Activated naive CD8-positive, alpha-beta T cell treated with anti-CD3 and anti-CD28 coated beads, Interleukin-2, amount 10 ng/mL, durations not matched to agents 7 days and 5 days (primary cell): ENCODE measurements at regions not wholly inside any gene's neighbourhood (a gene's known extent, or its start where the extent isn't known, plus 50 kb on each side); places are given as distances from the start of the nearest gene placed in this dataset.

Experiments
- ATAC-seq: fragments of 150-1000 bp; cut with Tn5 transposase; one replicate; pipeline ENCODE4 v1.10.0; 2021; ENCODE audit warnings: low read depth, moderate library complexity
- POLR2A ChIA-PET: fragments of 350-600 bp; sonication (Branson Sonifier 250); formaldehyde crosslinking; loops from one replicate; lab custom pipeline; 2021; ENCODE audit warnings: antibody characterized with exemption; lab: Charles Lee
- DNase-seq: peaks from one replicate; pipeline ENCODE4 v3.0.0; 2021
- H3K27ac Mint-ChIP-seq: one replicate; pipeline ENCODE4 v1.8.0; 2022; ENCODE audit warnings: mild to moderate bottlenecking, mixed read lengths
- H3K27me3 Mint-ChIP-seq: one replicate; pipeline ENCODE4 v1.8.0; 2022; ENCODE audit warnings: mild to moderate bottlenecking, moderate library complexity, mixed read lengths
- H3K36me3 Mint-ChIP-seq: one replicate; pipeline ENCODE4 v1.8.0; 2021; ENCODE audit warnings: mild to moderate bottlenecking, mixed read lengths
- H3K4me1 Mint-ChIP-seq: one replicate; pipeline ENCODE4 v1.8.0; 2021; ENCODE audit warnings: mixed read lengths
- H3K4me3 Mint-ChIP-seq: one replicate; pipeline ENCODE4 v1.8.0; 2022; ENCODE audit warnings: mild to moderate bottlenecking, moderate library complexity, mixed read lengths
- H3K9me3 Mint-ChIP-seq: one replicate; pipeline ENCODE4 v1.8.0; 2021; ENCODE audit warnings: mixed read lengths

DNA sequence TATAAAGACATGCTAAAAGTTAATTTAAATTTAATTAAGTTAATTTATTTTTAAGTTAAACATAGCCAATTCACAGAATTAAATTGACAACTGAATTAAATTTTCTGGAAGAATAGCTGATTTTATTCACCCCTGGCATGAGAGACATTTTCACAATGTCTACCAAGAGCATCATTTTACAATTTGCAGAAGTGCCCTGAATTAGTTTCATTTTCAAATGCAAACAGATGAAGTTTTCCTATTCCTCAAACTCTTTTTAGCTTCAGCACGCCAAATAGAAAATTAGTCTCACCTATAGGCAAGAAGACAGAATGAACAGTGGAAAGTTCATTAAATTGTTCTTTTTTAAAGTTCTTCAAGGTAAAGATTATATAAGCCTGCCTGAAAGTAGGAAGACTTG lies 259.3 kb downstream of the ZBBX start:
- no peaks in the 10 kb centered on the region for H3K36me3 Mint-ChIP-seq
- H3K9me3 Mint-ChIP-seq, result peaks cover 2% of the 10 kb centered on the region
- no peaks in the 10 kb centered on the region for H3K27me3 Mint-ChIP-seq
- POLR2A ChIA-PET, result no interaction called here
- no peak for ATAC-seq
- H3K27ac Mint-ChIP-seq, result no peak overlapping the region
- DNase-seq, result no peak
- no peak overlapping the region for H3K4me3 Mint-ChIP-seq
- no peaks in the 10 kb centered on the region for H3K4me1 Mint-ChIP-seq

DNA sequence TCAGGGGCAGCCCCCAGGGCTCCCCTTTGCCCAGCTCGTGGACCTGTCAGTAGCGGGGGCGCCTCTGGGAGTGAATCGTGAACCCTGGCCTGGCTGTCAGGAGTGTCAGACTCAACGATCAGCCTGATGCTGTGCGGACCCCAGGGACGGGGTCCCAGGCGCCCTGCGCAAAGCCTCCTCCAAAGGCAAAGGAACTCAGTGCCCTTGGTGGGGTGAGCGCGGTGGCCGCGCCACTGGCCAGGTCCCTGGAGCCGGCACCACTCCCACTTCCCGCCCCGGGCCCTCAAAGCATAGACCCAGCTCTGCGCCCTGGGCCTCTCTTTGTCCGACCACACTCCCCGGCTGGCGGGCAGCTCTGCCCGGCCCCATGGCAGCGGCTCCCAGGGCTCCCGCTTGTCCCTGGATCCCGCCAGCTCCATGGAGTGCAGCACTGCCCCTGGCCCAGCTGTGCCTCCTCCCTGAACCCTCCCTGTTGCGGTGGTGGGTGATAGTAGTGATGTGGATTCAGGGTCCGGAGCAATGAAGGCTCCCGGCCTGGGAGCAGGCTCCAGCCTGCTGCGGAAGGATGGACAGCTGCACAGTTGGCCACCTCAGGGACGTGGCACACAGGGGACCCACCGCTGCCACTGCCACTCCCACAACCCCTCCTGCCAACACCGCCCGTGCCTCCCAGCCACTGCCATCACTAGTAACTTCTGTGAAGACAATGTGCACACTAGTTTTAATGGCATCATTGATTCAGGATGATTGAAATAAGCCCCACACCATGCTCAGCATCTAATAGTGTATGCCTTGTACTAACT lies 263.8 kb downstream of the ZBBX start:
- no peak overlapping the region for H3K27ac Mint-ChIP-seq
- no peak for DNase-seq

DNA sequence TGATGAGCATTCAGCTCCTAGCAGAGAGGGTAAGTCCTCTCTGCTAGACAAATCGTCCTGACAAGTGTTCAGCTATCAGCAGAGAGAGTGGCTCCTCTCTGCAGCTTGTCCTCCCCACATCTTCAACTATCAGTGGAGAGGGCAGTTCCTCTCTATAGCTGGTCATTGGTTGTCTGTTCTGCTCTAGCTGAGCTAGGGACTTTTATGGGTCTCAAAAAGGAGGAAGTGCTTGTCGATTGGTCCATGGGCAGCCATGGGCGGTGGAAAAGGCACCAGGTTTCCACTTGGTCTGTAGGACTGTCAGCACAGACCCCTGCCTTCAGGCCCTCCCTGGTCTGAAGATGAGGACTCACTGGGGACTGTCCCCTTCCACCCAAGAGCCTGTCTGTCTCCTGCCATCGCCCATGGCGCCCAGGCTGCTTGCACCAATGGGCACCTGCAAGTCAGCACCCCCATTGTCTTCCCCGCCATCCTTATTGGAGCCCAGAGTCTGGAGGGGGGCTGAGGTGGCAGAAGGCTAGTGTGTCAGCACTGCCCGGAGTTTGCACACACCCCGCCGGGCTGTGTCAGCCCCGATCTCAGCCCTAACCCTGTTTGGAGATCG lies 264.7 kb downstream of the ZBBX start:
- Mint-ChIP-seq H3K36me3 (no peaks in the 10 kb centered on the region), H3K4me3 (no peak overlapping the region), H3K27ac (no peak overlapping the region), H3K4me1 (no peaks in the 10 kb centered on the region), H3K9me3 (peaks cover 4% of the 10 kb centered on the region), H3K27me3 (no peaks in the 10 kb centered on the region)
- POLR2A ChIA-PET, result no interaction called here
- DNase-seq, result no peak
- ATAC-seq, result no peak

More for the DNA sequence above, 263.8 kb downstream of the ZBBX start:
- no peaks in the 10 kb centered on the region for H3K4me1 Mint-ChIP-seq
- POLR2A ChIA-PET, result no interaction called here
- peaks cover 4% of the 10 kb centered on the region for H3K9me3 Mint-ChIP-seq
- no peaks in the 10 kb centered on the region for H3K27me3 Mint-ChIP-seq
- ATAC-seq, result no peak
- no peaks in the 10 kb centered on the region for H3K36me3 Mint-ChIP-seq
- no peak overlapping the region for H3K4me3 Mint-ChIP-seq

DNA sequence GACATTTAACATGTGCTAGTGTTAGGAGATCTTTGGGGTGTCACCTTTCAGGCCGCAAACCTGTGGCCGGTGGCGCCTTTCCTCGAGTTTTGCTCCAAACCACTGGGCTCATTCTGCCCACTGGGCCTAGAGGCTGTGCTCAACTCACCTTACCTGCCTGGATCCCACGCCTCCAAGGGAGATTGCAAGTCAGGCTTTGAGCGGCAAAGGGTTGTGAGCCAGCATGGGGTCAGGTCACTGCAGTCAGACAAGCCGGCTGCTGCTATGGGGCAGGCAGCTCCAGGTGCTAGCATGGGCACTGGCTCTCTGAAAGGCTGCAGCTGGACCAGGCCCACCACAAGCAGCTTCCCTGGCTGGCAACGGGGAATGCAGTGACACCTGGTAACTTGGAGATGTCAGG lies 265.5 kb downstream of the ZBBX start:
- no peak for ATAC-seq
- Mint-ChIP-seq H3K36me3 (no peaks in the 10 kb centered on the region), H3K27me3 (no peaks in the 10 kb centered on the region), H3K9me3 (peaks cover 4% of the 10 kb centered on the region), H3K27ac (no peak overlapping the region), H3K4me3 (no peak overlapping the region), H3K4me1 (no peaks in the 10 kb centered on the region)
- no peak for DNase-seq
- POLR2A ChIA-PET, result no interaction called here

DNA sequence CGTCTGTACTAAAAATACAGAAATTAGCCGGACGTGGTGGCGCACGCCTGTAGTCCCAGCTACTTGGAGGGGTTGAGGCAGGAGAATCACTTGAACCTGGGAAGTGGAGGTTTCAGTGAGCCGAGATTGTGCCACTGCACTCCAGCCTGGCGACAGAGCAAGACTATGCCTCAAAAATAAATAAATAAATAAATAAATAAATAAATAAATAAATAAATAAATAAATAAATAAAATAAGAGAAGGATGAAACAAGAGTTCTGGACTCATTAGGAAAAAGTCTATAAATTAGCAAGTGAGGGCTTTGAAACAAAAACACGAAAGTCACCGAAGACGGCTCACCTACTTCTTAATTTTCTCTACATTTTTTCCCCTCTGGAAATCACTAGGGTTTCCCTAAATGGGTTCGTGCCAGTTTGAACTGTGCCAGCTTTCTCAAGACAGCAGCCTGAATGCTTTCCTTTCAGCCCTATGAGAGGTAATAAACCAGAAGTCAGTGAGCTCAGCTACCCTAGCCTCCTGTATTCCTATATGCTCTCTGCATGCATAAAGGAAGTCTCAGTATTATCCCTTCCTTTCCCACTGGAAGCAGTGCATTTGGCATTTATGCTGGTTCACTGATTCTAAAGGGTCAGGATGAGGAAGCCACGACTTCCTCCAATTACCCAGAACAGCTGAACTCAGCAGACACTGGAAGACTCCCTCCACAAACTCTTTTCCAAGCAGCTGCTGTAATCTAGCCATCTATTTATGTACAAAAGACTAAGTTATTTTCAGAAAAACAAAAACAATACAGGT lies 266.9 kb downstream of the ZBBX start:
- H3K9me3 Mint-ChIP-seq, result peaks cover 1% of the 10 kb centered on the region
- H3K4me1 Mint-ChIP-seq, result no peaks in the 10 kb centered on the region
- H3K27me3 Mint-ChIP-seq, result no peaks in the 10 kb centered on the region
- H3K27ac Mint-ChIP-seq, result no peak overlapping the region
- no peaks in the 10 kb centered on the region for H3K36me3 Mint-ChIP-seq
- DNase-seq, result no peak
- no peak overlapping the region for H3K4me3 Mint-ChIP-seq
- POLR2A ChIA-PET, result no interaction called here
- no peak for ATAC-seq

DNA sequence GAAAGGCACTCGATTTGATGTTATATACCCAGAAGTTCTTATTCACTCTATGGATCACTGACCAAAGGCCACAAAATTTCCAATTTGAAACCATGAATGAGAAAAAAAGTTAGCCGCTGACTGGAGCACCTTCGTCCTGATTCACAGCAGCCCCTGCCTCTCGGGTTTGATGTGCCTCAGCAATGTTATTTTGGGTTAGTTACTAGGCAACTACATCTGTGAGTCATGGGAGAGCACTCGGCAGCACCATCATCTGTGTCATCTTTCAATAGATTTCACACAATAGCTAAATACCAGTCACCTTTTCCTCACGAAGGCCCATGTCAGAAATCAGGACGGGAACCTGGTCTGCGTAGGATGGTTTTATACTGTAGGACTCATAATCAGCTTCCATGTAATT lies 269.2 kb downstream of the ZBBX start:
- no peak for ATAC-seq
- Mint-ChIP-seq H3K27me3 (no peaks in the 10 kb centered on the region), H3K36me3 (no peaks in the 10 kb centered on the region), H3K9me3 (peaks cover 1% of the 10 kb centered on the region), H3K27ac (no peak overlapping the region), H3K4me3 (no peak overlapping the region), H3K4me1 (no peaks in the 10 kb centered on the region)
- POLR2A ChIA-PET, result no interaction called here
- no peak for DNase-seq

DNA sequence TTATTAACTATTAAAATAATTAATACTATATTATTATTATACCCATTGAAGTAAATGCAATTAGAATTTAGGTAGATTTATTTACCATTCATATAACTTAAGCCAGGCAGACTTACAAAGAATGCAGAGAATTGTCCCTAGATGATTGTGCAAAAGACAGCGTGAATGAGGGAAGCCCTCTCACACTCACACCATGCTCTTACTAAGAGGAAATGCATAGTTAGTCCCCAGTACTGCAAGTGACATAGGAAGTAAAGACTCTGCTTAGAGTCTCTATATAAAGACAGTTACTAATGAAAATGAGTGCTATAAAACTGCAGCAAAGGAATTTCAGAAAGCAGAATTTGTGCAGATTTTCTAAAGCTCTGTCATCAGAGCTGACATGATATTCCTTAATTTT lies 270.4 kb downstream of the ZBBX start:
- Mint-ChIP-seq H3K4me3 (no peak overlapping the region), H3K36me3 (no peaks in the 10 kb centered on the region), H3K27me3 (no peaks in the 10 kb centered on the region), H3K9me3 (no peaks in the 10 kb centered on the region), H3K4me1 (no peaks in the 10 kb centered on the region), H3K27ac (no peak overlapping the region)
- POLR2A ChIA-PET, result no interaction called here
- no peak for ATAC-seq
- DNase-seq, result no peak

DNA sequence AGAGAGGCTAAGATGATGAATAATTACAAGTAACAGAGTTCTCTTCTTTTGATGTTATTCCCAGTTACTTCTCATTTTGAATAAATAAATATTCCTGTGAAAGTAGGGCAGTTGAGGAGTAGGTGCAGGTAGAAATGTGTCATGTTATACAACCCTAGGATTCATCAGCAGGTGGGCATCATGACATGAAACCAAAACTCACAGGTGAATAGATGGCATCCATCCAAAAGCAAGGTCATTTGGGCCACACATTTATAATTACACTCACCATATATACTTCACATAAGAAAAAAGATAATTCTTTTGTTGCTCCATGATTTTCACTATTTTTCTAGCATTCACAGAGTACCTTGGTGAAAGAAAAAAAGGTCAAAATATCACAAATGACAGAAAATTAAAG lies 273.6 kb downstream of the ZBBX start:
- H3K9me3 Mint-ChIP-seq, result no peaks in the 10 kb centered on the region
- H3K4me1 Mint-ChIP-seq, result no peaks in the 10 kb centered on the region
- no peak overlapping the region for H3K27ac Mint-ChIP-seq
- no peaks in the 10 kb centered on the region for H3K36me3 Mint-ChIP-seq
- no peak overlapping the region for H3K4me3 Mint-ChIP-seq
- DNase-seq (no peak), ATAC-seq (no peak)
- H3K27me3 Mint-ChIP-seq, result no peaks in the 10 kb centered on the region
- POLR2A ChIA-PET, result no interaction called here

DNA sequence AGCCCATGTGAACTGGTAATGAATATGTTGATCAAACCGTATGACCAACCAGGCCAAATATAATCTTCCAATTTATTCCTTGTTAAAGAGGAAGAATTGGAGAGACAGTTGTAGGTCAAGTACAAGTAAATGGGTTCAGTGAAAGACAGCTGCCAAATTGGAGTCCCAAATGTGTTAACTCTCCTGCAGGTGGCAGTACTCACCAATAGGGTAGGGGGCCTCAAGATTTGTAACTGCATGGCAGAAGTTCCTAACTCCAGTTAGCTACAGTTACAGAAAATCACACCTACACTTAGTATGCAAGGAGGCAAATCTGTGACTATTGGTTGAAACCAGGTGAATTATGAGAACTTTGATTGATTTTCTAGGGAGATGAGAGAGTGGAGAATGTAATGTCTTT lies 278.0 kb downstream of the ZBBX start:
- Mint-ChIP-seq H3K27ac (no peak overlapping the region), H3K36me3 (no peaks in the 10 kb centered on the region), H3K9me3 (peaks cover under 1% of the 10 kb centered on the region), H3K27me3 (no peaks in the 10 kb centered on the region), H3K4me3 (no peak overlapping the region), H3K4me1 (no peaks in the 10 kb centered on the region)
- no peak for DNase-seq
- ATAC-seq, result no peak
- POLR2A ChIA-PET, result no interaction called here

DNA sequence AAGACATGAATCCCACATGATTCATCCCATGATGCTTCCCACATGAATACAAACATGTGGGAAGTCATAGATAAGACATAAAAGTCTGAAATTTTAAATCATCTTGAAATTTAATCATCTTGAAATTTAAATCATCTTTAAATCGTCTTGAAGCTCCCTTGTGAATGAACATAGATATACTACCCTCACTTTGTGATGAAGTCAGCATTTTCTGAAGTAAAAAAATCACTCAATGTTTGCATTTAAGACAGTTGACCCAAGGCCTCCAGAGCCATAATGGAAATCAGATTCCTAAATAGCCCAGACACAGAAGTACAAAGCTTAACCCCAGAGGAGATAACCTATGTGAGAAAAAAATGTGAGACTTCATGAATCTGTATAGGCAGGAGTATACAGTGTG lies 279.4 kb downstream of the ZBBX start:
- POLR2A ChIA-PET, result no interaction called here
- Mint-ChIP-seq H3K27me3 (no peaks in the 10 kb centered on the region), H3K4me1 (no peaks in the 10 kb centered on the region), H3K27ac (no peak overlapping the region), H3K4me3 (no peak overlapping the region), H3K36me3 (no peaks in the 10 kb centered on the region), H3K9me3 (peaks cover 2% of the 10 kb centered on the region)
- DNase-seq (no peak), ATAC-seq (no peak)

DNA sequence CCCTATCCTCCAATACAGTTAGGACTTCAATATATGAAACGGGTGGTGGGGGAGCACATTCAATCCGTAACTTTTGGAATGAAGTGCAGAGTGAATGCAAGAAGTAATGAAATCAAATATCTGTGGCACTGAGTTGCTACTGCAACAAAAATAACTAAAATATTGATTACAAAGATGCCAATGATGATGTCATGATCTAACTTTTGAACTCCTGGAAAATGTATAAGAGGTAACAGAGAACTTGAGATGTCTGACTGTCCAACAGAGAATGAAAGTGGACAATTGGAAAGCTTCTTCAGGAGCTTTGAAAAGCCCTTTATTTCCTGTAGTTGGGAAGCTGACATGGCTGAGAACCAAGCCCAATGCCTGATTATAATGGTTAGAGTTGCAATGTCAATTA lies 279.9 kb downstream of the ZBBX start:
- POLR2A ChIA-PET, result no interaction called here
- no peaks in the 10 kb centered on the region for H3K36me3 Mint-ChIP-seq
- H3K27me3 Mint-ChIP-seq, result no peaks in the 10 kb centered on the region
- no peak for DNase-seq
- ATAC-seq, result no peak
- H3K4me3 Mint-ChIP-seq, result no peak overlapping the region
- H3K4me1 Mint-ChIP-seq, result no peaks in the 10 kb centered on the region
- H3K27ac Mint-ChIP-seq, result no peak overlapping the region
- peaks cover 2% of the 10 kb centered on the region for H3K9me3 Mint-ChIP-seq

DNA sequence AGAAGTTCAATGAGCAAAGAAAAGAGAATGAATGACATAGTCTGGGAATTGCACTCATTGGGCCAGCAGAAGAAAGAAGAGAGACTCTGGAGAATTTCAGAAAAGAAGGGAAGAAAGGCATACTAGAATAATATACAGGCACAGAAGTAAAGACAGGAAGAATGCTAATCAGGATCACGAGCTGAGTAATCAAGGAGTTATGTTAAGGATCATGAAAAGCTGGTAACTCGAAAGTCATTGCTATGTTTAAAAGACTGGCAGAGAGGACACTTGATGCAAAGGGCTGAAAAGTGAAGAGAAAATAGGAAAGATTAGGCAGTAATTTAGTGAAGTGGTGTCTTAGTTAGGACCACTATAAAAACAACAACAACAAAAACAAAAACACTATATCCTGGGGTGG lies 284.1 kb downstream of the ZBBX start:
- Mint-ChIP-seq H3K9me3 (peaks cover 2% of the 10 kb centered on the region), H3K27me3 (no peaks in the 10 kb centered on the region), H3K4me3 (no peak overlapping the region), H3K27ac (no peak overlapping the region), H3K36me3 (no peaks in the 10 kb centered on the region), H3K4me1 (no peaks in the 10 kb centered on the region)
- POLR2A ChIA-PET, result no interaction called here
- DNase-seq (no peak), ATAC-seq (no peak)

DNA sequence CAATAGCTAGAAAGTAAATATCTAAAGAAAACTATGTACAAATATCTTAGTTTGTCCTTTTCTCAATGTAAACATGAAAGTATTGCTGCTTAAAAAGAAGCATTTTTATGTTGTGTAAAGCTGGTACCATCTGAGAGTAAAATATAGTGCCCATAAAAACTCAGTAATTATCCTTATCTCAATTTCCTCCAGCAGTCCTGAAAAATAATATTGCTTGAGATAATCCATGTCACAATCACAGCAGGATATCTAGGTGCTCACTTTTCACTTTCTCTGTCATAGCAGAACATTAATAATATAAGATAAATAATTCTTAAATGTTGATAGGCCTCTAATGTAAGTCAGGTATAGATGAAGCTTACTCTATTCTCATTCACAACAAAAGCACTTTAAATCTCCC lies 285.5 kb downstream of the ZBBX start:
- peaks cover 2% of the 10 kb centered on the region for H3K9me3 Mint-ChIP-seq
- ATAC-seq (no peak), DNase-seq (no peak)
- H3K36me3 Mint-ChIP-seq, result no peaks in the 10 kb centered on the region
- H3K27me3 Mint-ChIP-seq, result no peaks in the 10 kb centered on the region
- no peak overlapping the region for H3K27ac Mint-ChIP-seq
- POLR2A ChIA-PET, result no interaction called here
- no peaks in the 10 kb centered on the region for H3K4me1 Mint-ChIP-seq
- no peak overlapping the region for H3K4me3 Mint-ChIP-seq

DNA sequence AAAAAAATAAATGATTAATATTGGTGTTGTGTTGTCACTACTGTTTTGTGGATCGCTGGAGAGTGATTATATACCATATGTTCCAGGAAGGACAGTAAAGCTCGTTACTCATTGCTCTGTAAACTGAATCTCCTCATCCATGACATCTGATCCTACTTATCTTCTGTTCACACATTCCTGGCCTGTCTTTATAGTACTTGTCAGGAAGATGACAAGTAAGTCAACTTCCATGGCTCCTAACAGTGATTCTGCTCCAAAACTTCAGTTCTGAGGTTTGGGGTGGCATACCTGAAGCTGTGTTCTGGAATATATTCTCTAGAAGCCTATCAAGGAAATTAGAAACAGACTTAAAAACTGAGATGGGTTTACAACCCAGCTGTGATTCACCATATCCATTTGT lies 288.9 kb downstream of the ZBBX start:
- DNase-seq (no peak), ATAC-seq (no peak)
- H3K9me3 Mint-ChIP-seq, result no peaks in the 10 kb centered on the region
- H3K36me3 Mint-ChIP-seq, result no peaks in the 10 kb centered on the region
- no peaks in the 10 kb centered on the region for H3K27me3 Mint-ChIP-seq
- no peak overlapping the region for H3K4me3 Mint-ChIP-seq
- no peaks in the 10 kb centered on the region for H3K4me1 Mint-ChIP-seq
- POLR2A ChIA-PET, result no interaction called here
- no peak overlapping the region for H3K27ac Mint-ChIP-seq
